ENCODE measurements at regions not wholly inside any gene's neighbourhood (a gene's known extent, or its start where the extent isn't known, plus 50 kb on each side); places are given as distances from the start of the nearest gene placed in this dataset.
A peak's percentile ranks its signal among the peaks of the same experiment; 100 is the strongest.

GRCh38 chrX:13215729-13216128 is 104.1 kb downstream of the ATXN3L start:
- in situ Hi-C loops (cut with MboI; ENCODE audit: low sequenced_read_pairs) (no loop called here), intact Hi-C loops (cut with micrococcal nuclease) (loop anchor here (10.0 kb wide), 1 partner anchor 159 kb away; no protein-coding TSS in a partner anchor), dilution Hi-C loops (cut with HindIII; ENCODE audit: low sequenced_read_pairs, unreplicated experiment) (no loop called here)
- WGBS, 2 experiments (ENCODE audit: extremely low coverage in 2 of 2, insufficient read length in 1 of 2) = no CpG with 5 or more reads among the region's 4 CpGs
- H3K14ac ChIP-seq (replicated peaks; ENCODE audit: low read depth, low read length) = no peak overlapping the region
- no peak overlapping the region for H2BK15ac ChIP-seq (ENCODE audit: low read depth, low read length)
- POLR2A ChIA-PET (ENCODE audit: unreplicated experiment) = no interaction called here
- H4K8ac ChIP-seq (ENCODE audit: low read depth in 2 of 2, low read length in 2 of 2) = peak overlapping the region; percentile 53 to 65; a peak in 3 of 4 replicates
- CTCF ChIA-PET = interaction anchor here (0.5 kb wide), 1 partner anchor 246 kb away, joined by 5 read pairs; no protein-coding TSS in a partner anchor
- no peak overlapping the region; the same call in 1 of the 2 replicates for H2AK5ac ChIP-seq (ENCODE audit: low read depth, low read length)
- TF ChIP-seq, protein P1, sequence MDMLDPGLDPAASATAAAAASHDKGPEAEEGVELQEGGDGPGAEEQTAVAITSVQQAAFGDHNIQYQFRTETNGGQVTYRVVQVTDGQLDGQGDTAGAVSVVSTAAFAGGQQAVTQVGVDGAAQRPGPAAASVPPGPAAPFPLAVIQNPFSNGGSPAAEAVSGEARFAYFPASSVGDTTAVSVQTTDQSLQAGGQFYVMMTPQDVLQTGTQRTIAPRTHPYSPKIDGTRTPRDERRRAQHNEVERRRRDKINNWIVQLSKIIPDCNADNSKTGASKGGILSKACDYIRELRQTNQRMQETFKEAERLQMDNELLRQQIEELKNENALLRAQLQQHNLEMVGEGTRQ (IDR thresholded peaks at IDR 0.05; ENCODE audit: low read depth, low read length) = no peak
- TF ChIP-seq RAD21 (IDR thresholded peaks at IDR 0.05; ENCODE audit: low read length) (no peak), SMC3 (IDR thresholded peaks at IDR 0.05; ENCODE audit: low read depth, low read length) (no peak), CEBPB (IDR thresholded peaks at IDR 0.05; ENCODE audit: low read depth, low read length) (no peak), BHLHE40 (IDR thresholded peaks at IDR 0.05; ENCODE audit: low read depth, low read length) (no peak), MXI1 (IDR thresholded peaks at IDR 0.05; ENCODE audit: borderline replicate concordance, low read depth, low read length) (no peak), CHD1 (IDR thresholded peaks at IDR 0.05; ENCODE audit: low read depth, low read length) (no peak), RFX5 (IDR thresholded peaks at IDR 0.05; ENCODE audit: low read depth, low read length) (no peak), RCOR1 (IDR thresholded peaks at IDR 0.05; ENCODE audit: insufficient replicate concordance, low read length) (no peak)
- TF ChIP-seq, protein P2, sequence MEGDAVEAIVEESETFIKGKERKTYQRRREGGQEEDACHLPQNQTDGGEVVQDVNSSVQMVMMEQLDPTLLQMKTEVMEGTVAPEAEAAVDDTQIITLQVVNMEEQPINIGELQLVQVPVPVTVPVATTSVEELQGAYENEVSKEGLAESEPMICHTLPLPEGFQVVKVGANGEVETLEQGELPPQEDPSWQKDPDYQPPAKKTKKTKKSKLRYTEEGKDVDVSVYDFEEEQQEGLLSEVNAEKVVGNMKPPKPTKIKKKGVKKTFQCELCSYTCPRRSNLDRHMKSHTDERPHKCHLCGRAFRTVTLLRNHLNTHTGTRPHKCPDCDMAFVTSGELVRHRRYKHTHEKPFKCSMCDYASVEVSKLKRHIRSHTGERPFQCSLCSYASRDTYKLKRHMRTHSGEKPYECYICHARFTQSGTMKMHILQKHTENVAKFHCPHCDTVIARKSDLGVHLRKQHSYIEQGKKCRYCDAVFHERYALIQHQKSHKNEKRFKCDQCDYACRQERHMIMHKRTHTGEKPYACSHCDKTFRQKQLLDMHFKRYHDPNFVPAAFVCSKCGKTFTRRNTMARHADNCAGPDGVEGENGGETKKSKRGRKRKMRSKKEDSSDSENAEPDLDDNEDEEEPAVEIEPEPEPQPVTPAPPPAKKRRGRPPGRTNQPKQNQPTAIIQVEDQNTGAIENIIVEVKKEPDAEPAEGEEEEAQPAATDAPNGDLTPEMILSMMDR (conservative IDR thresholded peaks at IDR 0.05; ENCODE audit: low read depth, low read length) = no peak
- TF ChIP-seq, protein P3, sequence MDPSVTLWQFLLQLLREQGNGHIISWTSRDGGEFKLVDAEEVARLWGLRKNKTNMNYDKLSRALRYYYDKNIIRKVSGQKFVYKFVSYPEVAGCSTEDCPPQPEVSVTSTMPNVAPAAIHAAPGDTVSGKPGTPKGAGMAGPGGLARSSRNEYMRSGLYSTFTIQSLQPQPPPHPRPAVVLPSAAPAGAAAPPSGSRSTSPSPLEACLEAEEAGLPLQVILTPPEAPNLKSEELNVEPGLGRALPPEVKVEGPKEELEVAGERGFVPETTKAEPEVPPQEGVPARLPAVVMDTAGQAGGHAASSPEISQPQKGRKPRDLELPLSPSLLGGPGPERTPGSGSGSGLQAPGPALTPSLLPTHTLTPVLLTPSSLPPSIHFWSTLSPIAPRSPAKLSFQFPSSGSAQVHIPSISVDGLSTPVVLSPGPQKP (IDR thresholded peaks at IDR 0.05; ENCODE audit: borderline replicate concordance, low read depth, low read length) = no peak
- no peak overlapping the region for H3K9ac ChIP-seq (ENCODE audit: low read depth, low read length)
- H2BK120ac ChIP-seq (ENCODE audit: low read depth, low read length) = peak overlapping the region; percentile 66; the same call in 1 of the 2 replicates
- H3K23ac ChIP-seq (ENCODE audit: low read depth, low read length) = no peak overlapping the region
- peak overlapping the region; percentile 20; the same call in 1 of the 2 replicates for H3K4me2 ChIP-seq (ENCODE audit: low read depth, low read length)
- H3K36me3 ChIP-seq (ENCODE audit: control insufficient read depth, insufficient read depth, low read length) = no peaks in the 10 kb centered on the region
- 0 out of 2 replicates have a peak overlapping the region, but pooled peaks have one; percentile 58 for H3K4ac ChIP-seq (ENCODE audit: low read depth, low read length)
- no peaks in the 10 kb centered on the region for H3K27me3 ChIP-seq (ENCODE audit: control insufficient read depth, insufficient read depth, low read length)
- H2AK9ac ChIP-seq (replicated peaks; ENCODE audit: low read depth, low read length, poor library complexity) = no peak overlapping the region
- no TSS peak for BruUV-seq (replicated peaks)
- peak overlapping the region; percentile 36; the same call in 1 of the 2 replicates for H2BK20ac ChIP-seq (ENCODE audit: low read depth, low read length)
- H3K56ac ChIP-seq (ENCODE audit: extremely low read depth, insufficient read depth, low read length) = no peak overlapping the region; the same call in 1 of the 2 replicates
- no peak overlapping the region for H2AFZ ChIP-seq (replicated peaks; ENCODE audit: low read length, poor library complexity)
- H2BK5ac ChIP-seq (ENCODE audit: low read depth, low read length, poor library complexity, severe bottlenecking) = peak overlapping the region; percentile 32
- H3K9me3 ChIP-seq (ENCODE audit: control insufficient read depth, insufficient read depth, low read length) = peaks cover 4% of the 10 kb centered on the region; the same call in 1 of the 2 replicates
- no peaks in the 10 kb centered on the region for H4K20me1 ChIP-seq (ENCODE audit: insufficient read depth, low read length)
- no peak overlapping the region for H3K4me3 ChIP-seq (ENCODE audit: insufficient read depth, low read depth, low read length)
- H3K9me1 ChIP-seq (ENCODE audit: insufficient read depth, low read length) = no peaks in the 10 kb centered on the region
- ATAC-seq (ENCODE audit: low read depth) (peak; percentile 72), DNase-seq (peak; percentile 70)
- peaks cover 1% of the 10 kb centered on the region; the same call in 1 of the 2 replicates for H3K4me1 ChIP-seq (ENCODE audit: control insufficient read depth, insufficient read depth, low read length)
- H4K5ac ChIP-seq (ENCODE audit: low read depth, low read length) = no peak overlapping the region
- H3K27ac ChIP-seq (ENCODE audit: insufficient read depth, low read length) = peak overlapping the region; percentile 95; the same call in 1 of the 2 replicates
- no peak overlapping the region for H4K91ac ChIP-seq (ENCODE audit: insufficient read depth, low read depth, low read length)
- H3K18ac ChIP-seq (ENCODE audit: low read depth, low read length) = peak overlapping the region; percentile 58
- no peaks in the 10 kb centered on the region for H3K79me1 ChIP-seq (ENCODE audit: low read depth in 1 of 2, low read length in 2 of 2)
